Fibroblast of skin of back (primary cell): ENCODE measurements at regions not wholly inside any gene's neighbourhood (a gene's known extent, or its start where the extent isn't known, plus 50 kb on each side); places are given as distances from the start of the nearest gene placed in this dataset.
"Not testable (repeated sequence)": the region's sequence is repeated elsewhere in the genome, so short reads cannot be mapped to it uniquely, and the experiment has no call there.

Experiments
- DNase-seq: peaks from one replicate; pipeline ENCODE4 v3.0.0-alpha.2; 2013

- no peak for DNase-seq
Measured at GRCh38 chr6:141388666-141389065, 744.1 kb upstream of the GJE1 start.

- no peak for DNase-seq
Measured at GRCh38 chr6:141370438-141370837, 762.3 kb upstream of the GJE1 start.

GRCh38 chr6:141366796-141367195 is 765.9 kb upstream of the GJE1 start:
- DNase-seq = not testable (repeated sequence)

- no peak for DNase-seq
Measured at GRCh38 chr6:141364694-141365093, 768.0 kb upstream of the GJE1 start.

- no peak for DNase-seq
Measured at GRCh38 chr6:141364232-141364631, 768.5 kb upstream of the GJE1 start.

- no peak for DNase-seq
Measured at GRCh38 chr6:141361559-141361958, 771.2 kb upstream of the GJE1 start.

GRCh38 chr6:141359953-141360352 is 772.8 kb upstream of the GJE1 start:
- peak; percentile 1 for DNase-seq

- DNase-seq = no peak
Measured at GRCh38 chr6:141354191-141354955, 778.4 kb upstream of the GJE1 start.

- no peak for DNase-seq
Measured at GRCh38 chr6:141351721-141352120, 781.0 kb upstream of the GJE1 start.

- DNase-seq = no peak
Measured at GRCh38 chr6:141349710-141350109, 783.0 kb upstream of the GJE1 start.

- DNase-seq = no peak
Measured at GRCh38 chr6:141347906-141348492, 784.7 kb upstream of the GJE1 start.

GRCh38 chr6:141347086-141347485 is 785.6 kb upstream of the GJE1 start:
- DNase-seq = no peak

GRCh38 chr6:141346535-141346934 is 786.2 kb upstream of the GJE1 start:
- no peak for DNase-seq

GRCh38 chr6:141337191-141337590 is 795.5 kb upstream of the GJE1 start:
- no peak for DNase-seq

- no peak for DNase-seq
Measured at GRCh38 chr6:141335477-141336273, 797.0 kb upstream of the GJE1 start.

- DNase-seq = no peak
Measured at GRCh38 chr6:141326925-141327324, 805.8 kb upstream of the GJE1 start.

GRCh38 chr6:141326426-141326825 is 806.3 kb upstream of the GJE1 start:
- DNase-seq = peak; percentile 99

- DNase-seq = peak; percentile 40
Measured at GRCh38 chr6:141321493-141322347, 811.0 kb upstream of the GJE1 start.

GRCh38 chr6:141316236-141316635 is 816.5 kb upstream of the GJE1 start:
- peak; percentile 9 for DNase-seq

- no peak for DNase-seq
Measured at GRCh38 chr6:141313986-141314385, 818.7 kb upstream of the GJE1 start.

GRCh38 chr6:141309295-141309694 is 823.4 kb upstream of the GJE1 start:
- no peak for DNase-seq

- DNase-seq = no peak
Measured at GRCh38 chr6:141307309-141307998, 825.3 kb upstream of the GJE1 start.
